Erythroblast (primary cell): ENCODE measurements at regions not wholly inside any gene's neighbourhood (a gene's known extent, or its start where the extent isn't known, plus 50 kb on each side); places are given as distances from the start of the nearest gene placed in this dataset.

Experiments
- GATA1 ChIP-seq: IDR thresholded peaks from 2 replicates; pipeline ENCODE4 v1.6.1; 2011; ENCODE audit warnings: low read depth, mild to moderate bottlenecking, control low read depth, low read length, moderate library complexity
- POLR2A ChIP-seq: IDR thresholded peaks from 2 replicates; pipeline ENCODE4 v1.6.1; 2011; ENCODE audit warnings: mild to moderate bottlenecking, low read length

- no peak for TF ChIP-seq POLR2A
- TF ChIP-seq GATA1, result no peak
These were observed 462.7 kb upstream of the DEPDC1 start for GRCh38 chr1:68959461-68960030.
